NB4 (cell line): ENCODE measurements at regions not wholly inside any gene's neighbourhood (a gene's known extent, or its start where the extent isn't known, plus 50 kb on each side); places are given as distances from the start of the nearest gene placed in this dataset.

Experiments used
- CTCF ChIP-seq: IDR thresholded peaks from one replicate; pipeline ENCODE4 v1.5.1; 2012; ENCODE audit warnings: low read depth, low read length
- MYC ChIP-seq: IDR thresholded peaks from 2 replicates; pipeline ENCODE4 v1.6.1; 2011; ENCODE audit warnings: low read depth, low read length

DNA sequence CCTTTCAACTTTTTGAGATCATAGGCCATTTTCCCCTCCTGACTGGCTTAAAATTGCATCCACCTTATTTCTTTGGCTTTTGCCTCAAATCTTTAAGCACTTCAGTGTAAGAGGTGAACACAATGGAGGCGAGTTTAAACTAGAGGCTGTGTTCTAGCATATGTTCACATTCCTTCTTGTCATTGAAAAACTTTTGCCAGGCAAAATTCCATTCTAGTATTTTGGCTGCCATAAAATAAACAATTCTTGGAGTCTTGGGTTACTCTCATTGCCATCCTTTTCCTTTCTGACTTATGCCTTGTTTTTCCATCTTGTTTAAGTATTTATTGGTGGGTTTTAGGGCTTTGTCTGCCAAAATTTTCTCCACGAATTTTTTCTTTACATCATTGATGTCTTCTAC, 137.3 kb upstream of the ANXA10 start:
- TF ChIP-seq CTCF: no peak
- no peak for TF ChIP-seq MYC
